Choroid plexus epithelial cell (primary cell): ENCODE measurements at regions not wholly inside any gene's neighbourhood (a gene's known extent, or its start where the extent isn't known, plus 50 kb on each side); places are given as distances from the start of the nearest gene placed in this dataset.

ENCODE experiments used
- DNase-seq: peaks from one replicate; pipeline ENCODE4 v3.0.0-alpha.2; 2010; ENCODE audit warnings: low read depth
- H3K4me3 ChIP-seq: 2 replicates; pipeline ENCODE4 v1.5.1; 2011; ENCODE audit warnings: low read depth, mild to moderate bottlenecking, control low read depth, low read length, moderate library complexity
- CTCF ChIP-seq: conservative IDR thresholded peaks from 2 replicates; pipeline ENCODE4 v1.5.1; 2011; ENCODE audit warnings: low read depth, mild to moderate bottlenecking, control low read depth, inconsistent platforms, low read length, moderate library complexity

- DNase-seq, result no peak
- H3K4me3 ChIP-seq, result no peak overlapping the region
- no peak for TF ChIP-seq CTCF
Observed at GRCh38 chr13:104426435-104426834, 1360.2 kb upstream of the SLC10A2 start.

GRCh38 chr13:104422668-104423067 is 1356.5 kb upstream of the SLC10A2 start:
- no peak overlapping the region for H3K4me3 ChIP-seq
- TF ChIP-seq CTCF, result no peak
- DNase-seq, result no peak

- TF ChIP-seq CTCF, result no peak
- no peak overlapping the region for H3K4me3 ChIP-seq
- DNase-seq, result no peak
Observed at GRCh38 chr13:104416973-104417372, 1350.8 kb upstream of the SLC10A2 start.

GRCh38 chr13:104414771-104415170 is 1348.6 kb upstream of the SLC10A2 start:
- TF ChIP-seq CTCF, result no peak
- DNase-seq, result peak; percentile 6
- H3K4me3 ChIP-seq, result no peak overlapping the region

- TF ChIP-seq CTCF, result no peak
- no peak overlapping the region for H3K4me3 ChIP-seq
- DNase-seq, result no peak
Observed at GRCh38 chr13:104414181-104414580, 1348.0 kb upstream of the SLC10A2 start.

- no peak for DNase-seq
- no peak overlapping the region for H3K4me3 ChIP-seq
- TF ChIP-seq CTCF, result no peak
Observed at GRCh38 chr13:104411141-104411765, 1345.0 kb upstream of the SLC10A2 start.

- no peak for TF ChIP-seq CTCF
- peak; percentile 15 for DNase-seq
- no peak overlapping the region for H3K4me3 ChIP-seq
Observed at GRCh38 chr13:104408733-104409132, 1342.5 kb upstream of the SLC10A2 start.
